OCI-LY1 (cell line): ENCODE measurements at regions not wholly inside any gene's neighbourhood (a gene's known extent, or its start where the extent isn't known, plus 50 kb on each side); places are given as distances from the start of the nearest gene placed in this dataset.

Experiments used
- CTCF ChIP-seq: fragments of 200-600 bp; sonication (generic), shearing (Covaris generic); IDR thresholded peaks from 2 replicates; pipeline ENCODE4 v1.5.1; 2017; ENCODE audit warnings: mild to moderate bottlenecking, antibody characterized with exemption, low read length, moderate library complexity, mixed read lengths
- EZH2 ChIP-seq: fragments of 200-600 bp; sonication (generic), shearing (Covaris generic); IDR thresholded peaks from 2 replicates; pipeline ENCODE4 v1.8.0; 2017; ENCODE audit warnings: borderline replicate concordance, mixed run types, mild to moderate bottlenecking, antibody characterized with exemption, low read length, moderate library complexity, mixed read lengths

- no peak for TF ChIP-seq CTCF
- no peak for TF ChIP-seq EZH2
Measured at GRCh38 chr13:63010072-63010658, 1594.5 kb upstream of the PCDH20 start.
